K562 (cell line): ENCODE measurements at regions not wholly inside any gene's neighbourhood (a gene's known extent, or its start where the extent isn't known, plus 50 kb on each side); places are given as distances from the start of the nearest gene placed in this dataset.

Source experiments
- ATF7 ChIP-seq: fragments of 450-650 bp; IDR thresholded peaks from 2 replicates; pipeline ENCODE4 v1.7.1; 2014; ENCODE audit warnings: mild to moderate bottlenecking, moderate library complexity
- MIER1 ChIP-seq: fragments of 450-650 bp; IDR thresholded peaks from 2 replicates; pipeline ENCODE4 v1.6.1; 2016; ENCODE audit warnings: antibody characterized with exemption, mild to moderate bottlenecking, low read depth
- NFE2L1 ChIP-seq: fragments of 450-650 bp; IDR thresholded peaks from 2 replicates; pipeline ENCODE4 v1.6.1; 2016; ENCODE audit warnings: missing genetic modification characterization, low read depth, mild to moderate bottlenecking, missing compliant biosample characterization, moderate library complexity, borderline replicate concordance
- NFIC ChIP-seq: fragments of 450-650 bp; IDR thresholded peaks from 2 replicates; pipeline ENCODE4 v1.6.1; 2017; ENCODE audit warnings: mild to moderate bottlenecking, inconsistent platforms
- NKRF ChIP-seq: fragments of 450-650 bp; IDR thresholded peaks from 2 replicates; pipeline ENCODE4 v1.6.1; 2016; ENCODE audit warnings: borderline replicate concordance
- NR2F6 ChIP-seq: fragments of 450-650 bp; formaldehyde crosslinking; IDR thresholded peaks from 2 replicates; pipeline ENCODE4 v1.4.0; 2020; ENCODE audit warnings: mild to moderate bottlenecking
- NR3C1 ChIP-seq: sonication (generic); formaldehyde crosslinking; IDR thresholded peaks from 2 replicates; pipeline ENCODE4 v1.8.1; 2022; ENCODE audit warnings: missing genetic modification reagents
- RREB1 ChIP-seq: fragments of 250-450 bp; sonication (Bioruptor Pico); IDR thresholded peaks from 2 replicates; pipeline ENCODE4 v1.4.0; 2020
- SMARCA4 ChIP-seq: fragments of 450-650 bp; IDR thresholded peaks from 2 replicates; pipeline ENCODE4 v1.6.1; 2016
- TCF7L2 ChIP-seq: fragments of 150-350 bp; IDR thresholded peaks from 2 replicates; pipeline ENCODE4 v1.6.1; 2016; ENCODE audit warnings: low read depth, mild to moderate bottlenecking, low read length, moderate library complexity
- UBTF ChIP-seq, 2 experiments: IDR thresholded peaks; 2 replicates each; pipeline ENCODE4 v1.6.1; 2012; ENCODE audit warnings: improper control_type of control experiment in 2 of 2, low read depth in 2 of 2, low read length in 2 of 2, borderline replicate concordance in 1 of 2
- ZNF395 ChIP-seq: fragments of 200-800 bp; sonication (Bioruptor generic); IDR thresholded peaks from 2 replicates; pipeline ENCODE4 v1.6.1; 2017; ENCODE audit warnings: missing genetic modification characterization, missing compliant biosample characterization
- TF ChIP-seq, protein P1 (sequence below), 2 experiments: fragments of 200-800 bp in 1 of 2; sonication (Bioruptor generic) in 1 of 2; sonication (generic) in 1 of 2; formaldehyde crosslinking in 1 of 2; IDR thresholded peaks in 1 of 2; conservative IDR thresholded peaks in 1 of 2; 2 replicates each; pipeline versions ENCODE4 v1.5.0 to v1.6.1; 2016 to 2020; ENCODE audit warnings: missing compliant biosample characterization in 1 of 2, missing genetic modification characterization in 1 of 2, missing genetic modification reagents in 1 of 2

DNA sequence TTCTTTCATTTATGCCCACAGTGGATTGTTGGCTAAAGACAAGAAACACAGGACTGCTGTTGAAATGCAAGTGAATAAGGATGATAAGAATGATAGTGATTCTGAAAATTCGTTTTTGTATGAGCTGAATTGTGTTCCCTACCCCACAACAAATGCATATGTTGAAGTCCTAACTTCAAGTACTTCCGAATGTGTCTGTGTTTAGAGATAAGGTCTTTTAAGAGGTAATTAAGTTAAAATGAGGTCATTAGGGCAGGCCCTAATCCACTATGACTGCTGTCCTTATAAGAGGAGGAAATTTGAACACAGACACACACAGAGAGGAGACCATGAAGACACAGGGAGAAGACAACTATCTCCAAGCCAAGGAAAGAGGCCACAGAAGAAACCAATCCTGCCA is 126.6 kb upstream of the ACSL4 start (continued):
- TF ChIP-seq, protein P1, sequence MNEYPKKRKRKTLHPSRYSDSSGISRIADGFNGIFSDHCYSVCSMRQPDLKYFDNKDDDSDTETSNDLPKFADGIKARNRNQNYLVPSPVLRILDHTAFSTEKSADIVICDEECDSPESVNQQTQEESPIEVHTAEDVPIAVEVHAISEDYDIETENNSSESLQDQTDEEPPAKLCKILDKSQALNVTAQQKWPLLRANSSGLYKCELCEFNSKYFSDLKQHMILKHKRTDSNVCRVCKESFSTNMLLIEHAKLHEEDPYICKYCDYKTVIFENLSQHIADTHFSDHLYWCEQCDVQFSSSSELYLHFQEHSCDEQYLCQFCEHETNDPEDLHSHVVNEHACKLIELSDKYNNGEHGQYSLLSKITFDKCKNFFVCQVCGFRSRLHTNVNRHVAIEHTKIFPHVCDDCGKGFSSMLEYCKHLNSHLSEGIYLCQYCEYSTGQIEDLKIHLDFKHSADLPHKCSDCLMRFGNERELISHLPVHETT (CRISPR knock-in tag; conservative IDR thresholded peaks at IDR 0.05 in 1 of 2, IDR thresholded peaks at IDR 0.05 in 1 of 2), result no peak
- TF ChIP-seq MIER1, result no peak
- TF ChIP-seq NKRF, result no peak
- TF ChIP-seq NR2F6 (CRISPR knock-in tag), result no peak
- TF ChIP-seq ZNF395 (CRISPR knock-in tag), result no peak
- 0 out of 2 replicates have a peak, but pooled peaks have one; percentile 24 for TF ChIP-seq NFIC
- TF ChIP-seq RREB1 (CRISPR knock-in tag), result no peak
- no peak for TF ChIP-seq TCF7L2
- peak; percentile 53; the same call in 1 of the 2 replicates for TF ChIP-seq SMARCA4
- TF ChIP-seq ATF7, result peak; percentile 73
- TF ChIP-seq NR3C1 (CRISPR knock-in tag), result no peak
- TF ChIP-seq NFE2L1, result no peak
- TF ChIP-seq UBTF (IDR thresholded peaks at IDR 0.05; ENCODE audit: borderline replicate concordance in 1 of 2, low read depth in 2 of 2, low read length in 2 of 2), result no peak
